ENCODE measurements at regions not wholly inside any gene's neighbourhood (a gene's known extent, or its start where the extent isn't known, plus 50 kb on each side); places are given as distances from the start of the nearest gene placed in this dataset.

GRCh38 chr13:77384999-77385398 is 58.1 kb upstream of the MYCBP2 start:
- DNase-seq (ENCODE audit: low read depth in 1 of 2, low spot score in 1 of 2) = no peak

DNA sequence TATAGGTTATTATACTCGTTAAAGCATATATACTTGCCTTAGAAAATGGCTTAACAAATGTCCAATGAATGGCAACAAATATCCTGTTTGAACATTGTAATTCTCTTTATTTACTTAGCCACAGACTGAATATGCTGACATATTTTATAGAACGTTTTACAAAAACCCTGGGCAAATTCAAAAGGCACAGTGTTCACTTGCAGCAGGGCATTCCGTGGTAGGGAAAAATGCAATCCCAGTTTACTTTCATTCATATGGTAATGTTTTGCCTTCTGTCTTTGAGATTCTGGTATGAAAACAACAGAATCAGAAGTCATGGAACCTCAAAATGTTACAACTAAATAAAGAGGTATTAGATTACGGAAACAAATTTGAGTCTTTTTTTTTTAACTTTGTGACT is 56.2 kb upstream of the MYCBP2 start:
- DNase-seq (ENCODE audit: low read depth in 1 of 2, low spot score in 1 of 2) = no peak

DNA sequence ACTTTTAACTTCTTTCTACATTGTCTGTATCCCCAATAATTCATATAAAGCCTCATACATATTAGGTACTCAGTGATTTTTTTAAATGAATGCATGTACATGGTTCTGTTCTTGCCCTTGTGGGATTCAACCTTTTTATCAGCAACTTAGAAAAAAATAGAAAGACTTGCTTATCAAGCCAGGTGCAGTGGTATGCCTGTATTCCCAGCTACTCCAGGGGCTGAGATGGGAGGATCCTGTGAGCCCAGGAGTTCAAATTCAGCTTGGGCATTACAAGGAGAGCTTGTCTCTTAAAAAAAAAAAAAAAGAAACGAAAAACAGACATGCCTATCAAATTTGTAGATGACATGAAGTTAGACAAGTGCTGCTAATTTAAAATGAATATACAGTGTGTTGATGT is 54.2 kb upstream of the MYCBP2 start:
- no peak for DNase-seq (ENCODE audit: low read depth in 1 of 2, low spot score in 1 of 2)

GRCh38 chr13:77379508-77379907 is 52.6 kb upstream of the MYCBP2 start:
- no peak for DNase-seq (ENCODE audit: low read depth in 1 of 2, low spot score in 1 of 2)

GRCh38 chr13:77378662-77379061 is 51.8 kb upstream of the MYCBP2 start:
- DNase-seq (ENCODE audit: low read depth in 1 of 2, low spot score in 1 of 2) = no peak

DNA sequence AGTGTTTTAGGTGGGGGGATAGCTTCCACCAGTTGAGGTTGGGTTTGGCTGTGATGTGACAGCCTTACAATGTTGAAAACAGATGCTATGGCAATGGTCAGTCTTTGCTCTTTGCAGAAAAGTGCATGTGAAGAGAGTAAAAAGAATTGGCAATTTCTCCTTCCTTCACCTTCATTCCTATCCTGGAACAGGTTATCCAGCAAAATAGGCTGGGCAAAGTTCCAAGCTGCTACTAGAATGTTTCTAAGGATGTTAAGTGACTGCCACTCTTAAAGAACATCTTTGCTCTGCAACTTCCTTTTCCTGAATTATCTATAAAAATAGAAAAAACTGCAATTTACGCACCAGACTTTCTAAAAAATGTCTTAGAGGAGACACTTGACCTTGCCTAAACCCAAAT is 50.1 kb upstream of the MYCBP2 start:
- no peak for DNase-seq (ENCODE audit: low read depth in 1 of 2, low spot score in 1 of 2)
